GM19023 (cell line): ENCODE measurements at regions not wholly inside any gene's neighbourhood (a gene's known extent, or its start where the extent isn't known, plus 50 kb on each side); places are given as distances from the start of the nearest gene placed in this dataset.

Experiments
- ATAC-seq: cut with Tn5 transposase; IDR thresholded peaks from one replicate; pipeline ENCODE4 v1.9.1; 2021; ENCODE audit warnings: mild to moderate bottlenecking, moderate library complexity; ENCODE audit not compliant: unreplicated experiment

- no peak for ATAC-seq
Measured at GRCh38 chr9:18137815-18138214, 336.1 kb upstream of the ADAMTSL1 start.

GRCh38 chr9:18138656-18139055, 335.3 kb upstream of the ADAMTSL1 start:
- no peak for ATAC-seq

- no peak for ATAC-seq
Measured at GRCh38 chr9:18141681-18142080, 332.3 kb upstream of the ADAMTSL1 start.

GRCh38 chr9:18143073-18143745, 330.7 kb upstream of the ADAMTSL1 start:
- no peak for ATAC-seq

- no peak for ATAC-seq
Measured at GRCh38 chr9:18146329-18146728, 327.6 kb upstream of the ADAMTSL1 start.

GRCh38 chr9:18149471-18150011, 324.4 kb upstream of the ADAMTSL1 start:
- ATAC-seq = no peak

- ATAC-seq = no peak
Measured at GRCh38 chr9:18154661-18155060, 319.3 kb upstream of the ADAMTSL1 start.

GRCh38 chr9:18159254-18159653, 314.7 kb upstream of the ADAMTSL1 start:
- ATAC-seq = no peak

- ATAC-seq = no peak
Measured at GRCh38 chr9:18163146-18163545, 310.8 kb upstream of the ADAMTSL1 start.

- no peak for ATAC-seq
Measured at GRCh38 chr9:18167733-18168132, 306.2 kb upstream of the ADAMTSL1 start.

GRCh38 chr9:18173923-18174322, 300.0 kb upstream of the ADAMTSL1 start:
- ATAC-seq = no peak

GRCh38 chr9:18182636-18183035, 291.3 kb upstream of the ADAMTSL1 start:
- ATAC-seq = no peak

GRCh38 chr9:18183974-18184373, 290.0 kb upstream of the ADAMTSL1 start:
- ATAC-seq = no peak

- no peak for ATAC-seq
Measured at GRCh38 chr9:18184401-18184800, 289.6 kb upstream of the ADAMTSL1 start.

- no peak for ATAC-seq
Measured at GRCh38 chr9:18185196-18185595, 288.8 kb upstream of the ADAMTSL1 start.

- ATAC-seq = no peak
Measured at GRCh38 chr9:18188971-18189370, 285.0 kb upstream of the ADAMTSL1 start.

GRCh38 chr9:18189871-18190670, 283.9 kb upstream of the ADAMTSL1 start:
- no peak for ATAC-seq

- no peak for ATAC-seq
Measured at GRCh38 chr9:18190671-18191374, 283.1 kb upstream of the ADAMTSL1 start.

GRCh38 chr9:18194316-18194715, 279.6 kb upstream of the ADAMTSL1 start:
- ATAC-seq = no peak

GRCh38 chr9:18195223-18195622, 278.7 kb upstream of the ADAMTSL1 start:
- ATAC-seq = no peak

GRCh38 chr9:18202924-18203323, 271.0 kb upstream of the ADAMTSL1 start:
- no peak for ATAC-seq

- ATAC-seq = no peak
Measured at GRCh38 chr9:18207735-18208134, 266.2 kb upstream of the ADAMTSL1 start.
